Dendritic cell treated with granulocyte-macrophage colony-stimulating factor and Interleukin-4, amounts not matched to agents 40 ng/mL and 50 ng/mL, for 4 days (primary cell): ENCODE measurements at regions not wholly inside any gene's neighbourhood (a gene's known extent, or its start where the extent isn't known, plus 50 kb on each side); places are given as distances from the start of the nearest gene placed in this dataset.

Experiments used
- H3K27ac Mint-ChIP-seq: one replicate; pipeline ENCODE4 v1.8.0; 2022; ENCODE audit warnings: mild to moderate bottlenecking, mixed read lengths
- H3K27me3 Mint-ChIP-seq: one replicate; pipeline ENCODE4 v1.8.0; 2022; ENCODE audit warnings: mild to moderate bottlenecking, mixed read lengths
- H3K36me3 Mint-ChIP-seq: one replicate; pipeline ENCODE4 v1.8.0; 2022; ENCODE audit warnings: low read depth, mixed read lengths
- H3K4me1 Mint-ChIP-seq: one replicate; pipeline ENCODE4 v1.8.0; 2022; ENCODE audit warnings: low read depth, mixed read lengths
- H3K4me3 Mint-ChIP-seq: one replicate; pipeline ENCODE4 v1.8.0; 2022; ENCODE audit warnings: mild to moderate bottlenecking, moderate library complexity, mixed read lengths
- H3K9me3 Mint-ChIP-seq: one replicate; pipeline ENCODE4 v1.8.0; 2022; ENCODE audit warnings: mixed read lengths
- intact Hi-C: fragments of 100-400 bp; cut with micrococcal nuclease; formaldehyde crosslinking; loops from one replicate; pipeline ENCODE4 v1.15.0; 2022

DNA sequence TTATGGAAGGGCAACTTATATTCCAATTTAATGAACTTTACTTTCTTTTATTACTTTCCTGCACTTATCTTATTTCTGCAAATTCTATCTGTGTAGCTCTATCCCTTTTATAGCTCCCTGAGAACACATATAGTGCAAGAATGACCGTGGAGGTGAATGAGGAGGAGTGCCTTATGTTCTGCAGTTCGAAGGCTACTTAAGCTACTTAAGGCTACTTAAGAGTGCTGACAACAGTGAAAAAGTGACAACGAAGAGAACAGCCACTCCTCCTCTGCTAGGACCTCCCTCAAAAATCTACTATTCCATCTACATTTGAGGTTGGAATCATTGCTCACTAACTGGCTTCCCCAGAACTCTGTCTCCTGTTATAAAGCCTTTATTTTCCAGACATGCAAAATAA, 1365.7 kb upstream of the C9orf72 start:
- no peaks in the 10 kb centered on the region for H3K9me3 Mint-ChIP-seq
- H3K27ac Mint-ChIP-seq, result no peak overlapping the region
- H3K4me3 Mint-ChIP-seq, result no peak overlapping the region
- H3K36me3 Mint-ChIP-seq, result no peaks in the 10 kb centered on the region
- intact Hi-C loops, result no loop called here
- no peaks in the 10 kb centered on the region for H3K27me3 Mint-ChIP-seq
- no peaks in the 10 kb centered on the region for H3K4me1 Mint-ChIP-seq

DNA sequence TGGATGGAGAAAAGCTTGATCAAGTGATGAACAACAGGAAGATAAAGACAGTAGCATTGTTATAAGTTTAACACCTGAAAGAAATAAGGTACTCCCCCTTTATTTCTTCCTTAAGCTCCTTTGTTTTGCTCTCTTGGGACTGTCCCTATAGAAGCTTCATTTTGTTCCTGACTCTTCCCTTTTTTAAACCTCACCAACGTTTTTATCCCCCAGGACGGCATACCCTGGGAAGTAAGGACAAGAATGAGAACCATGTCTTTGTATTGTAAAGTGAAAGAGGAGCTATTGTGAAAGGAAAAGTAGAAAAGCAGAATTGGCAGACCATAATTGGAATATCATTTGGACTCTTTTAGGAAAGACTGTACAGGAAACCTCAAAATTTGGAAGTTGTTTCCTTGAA, 1368.6 kb upstream of the C9orf72 start:
- no peaks in the 10 kb centered on the region for H3K4me1 Mint-ChIP-seq
- intact Hi-C loops, result no loop called here
- no peaks in the 10 kb centered on the region for H3K27me3 Mint-ChIP-seq
- no peaks in the 10 kb centered on the region for H3K36me3 Mint-ChIP-seq
- H3K27ac Mint-ChIP-seq, result no peak overlapping the region
- no peaks in the 10 kb centered on the region for H3K9me3 Mint-ChIP-seq
- H3K4me3 Mint-ChIP-seq, result no peak overlapping the region

DNA sequence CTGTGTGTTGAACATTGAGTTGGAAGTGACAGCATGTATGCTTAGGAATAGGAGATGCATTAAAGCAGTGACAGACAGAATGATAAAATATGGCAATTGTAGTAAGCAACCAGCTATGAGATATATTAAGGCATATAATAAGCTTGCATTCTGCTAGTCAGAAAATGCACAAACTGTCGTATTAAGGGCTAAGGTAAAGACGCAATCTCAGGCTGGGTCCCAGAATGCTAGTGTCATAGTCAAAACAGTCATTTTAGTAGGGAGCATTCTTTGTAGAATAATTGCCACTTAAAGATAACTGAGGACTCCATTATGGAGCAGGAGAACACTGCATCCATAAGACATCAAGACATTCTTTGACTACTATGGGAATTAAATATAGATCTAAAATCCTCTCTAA, 1369.7 kb upstream of the C9orf72 start:
- Mint-ChIP-seq H3K9me3 (no peaks in the 10 kb centered on the region), H3K27ac (no peak overlapping the region), H3K36me3 (no peaks in the 10 kb centered on the region), H3K4me3 (no peak overlapping the region), H3K4me1 (no peaks in the 10 kb centered on the region), H3K27me3 (no peaks in the 10 kb centered on the region)
- intact Hi-C loops, result no loop called here

DNA sequence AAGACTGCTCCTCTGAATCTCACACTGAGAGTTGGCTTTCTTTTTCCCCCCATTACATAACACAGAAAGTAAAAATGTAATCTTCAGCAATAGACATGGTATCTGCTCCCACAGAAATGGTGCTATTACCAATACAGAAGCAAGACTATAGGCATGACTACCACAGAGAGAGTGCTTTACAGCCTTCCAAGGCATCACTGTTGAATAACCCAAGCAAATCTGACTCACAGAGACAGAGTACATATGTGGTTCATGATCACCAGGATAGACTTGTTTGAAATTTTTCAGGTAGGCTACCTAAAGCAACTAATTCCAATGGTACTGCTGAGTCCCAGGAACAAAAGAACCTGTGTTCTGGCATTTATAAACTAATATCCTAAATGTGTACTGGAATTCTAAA, 1373.4 kb upstream of the C9orf72 start:
- H3K4me3 Mint-ChIP-seq, result no peak overlapping the region
- no peaks in the 10 kb centered on the region for H3K4me1 Mint-ChIP-seq
- H3K9me3 Mint-ChIP-seq, result peaks cover 5% of the 10 kb centered on the region
- no peaks in the 10 kb centered on the region for H3K36me3 Mint-ChIP-seq
- intact Hi-C loops, result no loop called here
- H3K27ac Mint-ChIP-seq, result no peak overlapping the region
- H3K27me3 Mint-ChIP-seq, result no peaks in the 10 kb centered on the region

DNA sequence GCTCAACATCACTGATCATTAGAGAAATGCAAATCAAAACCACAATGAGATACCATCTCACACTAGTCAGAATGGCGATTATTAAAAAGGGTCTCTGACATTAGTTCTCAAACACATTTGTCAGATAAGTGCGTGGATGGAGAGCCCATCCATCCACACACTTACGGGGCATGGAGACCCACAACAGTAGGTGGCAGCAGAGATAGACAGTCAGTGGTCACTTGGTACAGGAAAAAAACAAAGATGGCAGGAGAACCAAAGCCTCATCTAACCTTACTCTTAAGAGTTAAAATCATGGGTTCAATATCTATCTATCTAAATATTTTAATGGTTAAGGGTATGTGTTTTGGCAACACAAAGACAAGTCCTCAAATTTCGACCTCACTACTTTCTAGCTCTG, 1378.7 kb upstream of the C9orf72 start:
- no peaks in the 10 kb centered on the region for H3K4me1 Mint-ChIP-seq
- no peaks in the 10 kb centered on the region for H3K36me3 Mint-ChIP-seq
- H3K4me3 Mint-ChIP-seq, result no peak overlapping the region
- intact Hi-C loops, result no loop called here
- no peak overlapping the region for H3K27ac Mint-ChIP-seq
- H3K9me3 Mint-ChIP-seq, result peaks cover 5% of the 10 kb centered on the region
- no peaks in the 10 kb centered on the region for H3K27me3 Mint-ChIP-seq

DNA sequence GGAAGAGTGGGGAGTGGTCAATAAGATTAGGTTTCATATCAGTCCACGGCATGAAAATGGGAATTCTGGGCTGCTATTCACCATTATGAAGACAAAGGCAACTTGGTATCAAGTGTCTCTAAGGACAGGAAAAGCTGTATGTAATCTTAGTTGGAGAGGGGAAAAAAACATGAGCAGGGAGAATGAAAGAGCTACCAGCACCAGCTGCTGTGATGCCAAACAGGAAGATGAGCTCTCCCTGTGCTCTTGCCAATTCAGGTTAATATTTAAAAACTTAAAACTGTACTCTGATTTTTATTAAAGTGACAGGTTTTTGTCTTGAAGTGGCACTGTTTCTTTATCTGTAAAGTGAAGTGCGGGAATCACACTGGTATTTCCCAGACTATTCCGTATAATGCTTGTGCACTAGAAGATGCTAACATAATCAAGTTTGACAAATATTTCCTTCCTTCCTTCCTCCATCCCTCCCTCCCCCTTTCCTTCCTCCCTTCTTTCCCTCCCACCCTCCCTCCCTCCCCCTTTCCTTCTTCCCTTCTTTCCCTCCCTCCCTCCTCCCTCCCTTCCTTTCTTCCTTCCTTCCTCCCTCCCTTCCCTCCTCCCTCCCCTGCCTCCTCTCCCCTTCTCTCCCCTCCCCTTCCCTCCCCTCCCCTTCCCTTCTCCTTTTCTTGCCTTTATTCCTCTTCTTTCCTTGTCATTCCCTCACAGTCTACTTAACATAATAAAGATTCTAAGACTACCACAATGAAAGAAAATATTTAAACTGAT, 1383.0 kb upstream of the C9orf72 start:
- H3K36me3 Mint-ChIP-seq, result no peaks in the 10 kb centered on the region
- H3K27me3 Mint-ChIP-seq, result no peaks in the 10 kb centered on the region
- no peak overlapping the region for H3K27ac Mint-ChIP-seq
- intact Hi-C loops, result no loop called here
- H3K4me1 Mint-ChIP-seq, result no peaks in the 10 kb centered on the region
- no peaks in the 10 kb centered on the region for H3K9me3 Mint-ChIP-seq
- no peak overlapping the region for H3K4me3 Mint-ChIP-seq

DNA sequence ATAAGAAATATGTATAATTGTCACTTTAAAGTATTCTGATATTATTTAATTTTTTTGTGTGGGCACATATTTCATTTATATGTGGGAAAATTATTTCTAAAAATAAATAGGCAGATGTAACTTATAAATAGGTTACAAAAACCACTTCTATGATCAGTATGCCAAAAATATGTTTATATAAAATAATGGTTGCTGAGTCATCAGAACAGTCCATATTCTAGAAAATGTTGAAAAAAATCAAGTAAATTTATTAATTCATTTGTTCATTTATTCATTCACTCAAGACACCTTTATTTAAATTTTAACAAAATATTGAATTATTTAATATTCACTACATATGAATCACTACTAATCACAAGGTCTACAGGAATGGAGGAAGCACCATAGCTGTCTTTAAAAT, 1387.3 kb upstream of the C9orf72 start:
- intact Hi-C loops, result no loop called here
- Mint-ChIP-seq H3K9me3 (no peaks in the 10 kb centered on the region), H3K27me3 (no peaks in the 10 kb centered on the region), H3K27ac (no peak overlapping the region), H3K36me3 (no peaks in the 10 kb centered on the region), H3K4me1 (no peaks in the 10 kb centered on the region), H3K4me3 (no peak overlapping the region)

DNA sequence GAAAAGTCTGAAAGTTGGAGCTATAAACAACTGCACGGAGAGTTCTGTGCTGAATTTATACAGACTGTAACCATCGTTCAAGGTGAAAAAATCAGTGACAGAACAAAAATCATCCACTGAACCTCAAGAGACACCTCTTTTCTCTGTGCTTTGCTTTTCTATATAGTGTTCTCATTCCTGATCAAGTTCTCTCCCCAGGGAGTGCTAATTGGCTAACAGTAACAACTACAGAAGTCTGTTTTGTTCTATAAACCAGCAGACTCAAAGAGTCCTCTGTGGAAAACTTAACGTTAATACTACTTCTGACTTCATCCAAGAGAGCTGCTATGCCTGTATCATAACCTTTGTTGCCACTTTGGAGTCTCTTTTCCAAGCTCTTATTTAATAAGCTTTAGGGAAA, 1388.3 kb upstream of the C9orf72 start:
- H3K4me3 Mint-ChIP-seq, result no peak overlapping the region
- intact Hi-C loops, result no loop called here
- H3K9me3 Mint-ChIP-seq, result no peaks in the 10 kb centered on the region
- no peaks in the 10 kb centered on the region for H3K27me3 Mint-ChIP-seq
- H3K36me3 Mint-ChIP-seq, result no peaks in the 10 kb centered on the region
- H3K4me1 Mint-ChIP-seq, result no peaks in the 10 kb centered on the region
- no peak overlapping the region for H3K27ac Mint-ChIP-seq

DNA sequence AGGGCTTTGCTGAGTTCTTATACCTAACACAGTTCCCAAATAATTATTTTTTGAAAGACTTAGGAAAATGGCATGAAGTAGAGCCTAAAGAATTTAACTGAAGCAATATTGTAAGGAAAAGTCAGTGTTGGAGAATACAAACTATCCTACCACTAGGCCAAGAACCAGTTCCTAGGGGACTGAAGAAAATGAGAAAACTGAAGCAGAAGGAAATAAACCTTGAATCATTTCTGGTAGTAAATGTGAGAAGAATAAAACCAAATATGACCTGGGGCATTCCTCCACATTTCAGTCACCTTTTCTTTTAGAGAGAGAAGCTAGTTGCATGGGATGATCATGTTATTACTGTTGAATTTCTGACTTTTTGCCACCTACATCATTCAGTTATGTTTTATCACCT, 1393.9 kb upstream of the C9orf72 start:
- no peaks in the 10 kb centered on the region for H3K36me3 Mint-ChIP-seq
- no peak overlapping the region for H3K27ac Mint-ChIP-seq
- H3K4me1 Mint-ChIP-seq, result no peaks in the 10 kb centered on the region
- H3K4me3 Mint-ChIP-seq, result no peak overlapping the region
- no peaks in the 10 kb centered on the region for H3K9me3 Mint-ChIP-seq
- intact Hi-C loops, result no loop called here
- H3K27me3 Mint-ChIP-seq, result no peaks in the 10 kb centered on the region

DNA sequence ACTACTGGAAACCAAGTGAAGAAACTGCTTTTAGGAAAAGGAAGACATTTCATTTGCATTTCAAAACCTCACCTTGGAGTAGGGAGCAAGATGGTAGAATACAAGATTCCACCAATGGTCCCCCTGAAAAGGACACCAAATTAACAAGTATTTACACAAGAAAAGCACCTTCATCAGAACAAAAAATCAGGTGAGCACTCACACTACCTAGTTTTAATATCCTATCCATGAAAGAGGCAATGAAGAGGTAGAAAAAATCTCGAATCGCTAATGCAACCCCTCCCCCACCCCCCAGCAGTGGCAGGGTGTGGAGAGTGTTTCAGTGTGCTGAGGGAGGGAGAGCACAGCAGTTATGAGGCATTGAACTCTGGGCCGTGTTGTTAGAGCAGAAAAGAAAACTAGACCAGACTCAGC, 1397.0 kb upstream of the C9orf72 start:
- Mint-ChIP-seq H3K9me3 (no peaks in the 10 kb centered on the region), H3K27me3 (no peaks in the 10 kb centered on the region), H3K36me3 (no peaks in the 10 kb centered on the region), H3K4me1 (no peaks in the 10 kb centered on the region), H3K4me3 (no peak overlapping the region), H3K27ac (no peak overlapping the region)
- intact Hi-C loops, result no loop called here

DNA sequence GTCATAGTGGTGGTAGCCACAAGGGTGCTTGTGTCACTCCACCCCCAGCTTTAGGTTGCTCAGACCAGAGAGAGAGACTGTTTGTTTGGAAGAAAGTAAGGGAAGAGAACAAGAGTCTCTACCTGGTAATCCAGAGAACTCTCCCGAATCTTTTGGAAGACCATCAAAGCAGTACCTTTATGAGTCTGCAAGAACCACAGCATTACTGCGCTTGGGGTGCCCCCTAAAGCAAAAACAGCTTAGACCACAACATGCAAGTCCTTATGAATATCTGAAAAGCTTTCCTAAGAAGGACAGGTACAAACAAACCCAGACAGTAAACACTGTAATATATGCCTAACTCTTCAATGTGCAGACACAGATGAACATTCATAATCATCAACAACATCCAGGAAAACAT, 1398.6 kb upstream of the C9orf72 start:
- Mint-ChIP-seq H3K4me1 (no peaks in the 10 kb centered on the region), H3K4me3 (no peak overlapping the region), H3K36me3 (no peaks in the 10 kb centered on the region), H3K27me3 (no peaks in the 10 kb centered on the region), H3K27ac (no peak overlapping the region), H3K9me3 (no peaks in the 10 kb centered on the region)
- intact Hi-C loops, result no loop called here

DNA sequence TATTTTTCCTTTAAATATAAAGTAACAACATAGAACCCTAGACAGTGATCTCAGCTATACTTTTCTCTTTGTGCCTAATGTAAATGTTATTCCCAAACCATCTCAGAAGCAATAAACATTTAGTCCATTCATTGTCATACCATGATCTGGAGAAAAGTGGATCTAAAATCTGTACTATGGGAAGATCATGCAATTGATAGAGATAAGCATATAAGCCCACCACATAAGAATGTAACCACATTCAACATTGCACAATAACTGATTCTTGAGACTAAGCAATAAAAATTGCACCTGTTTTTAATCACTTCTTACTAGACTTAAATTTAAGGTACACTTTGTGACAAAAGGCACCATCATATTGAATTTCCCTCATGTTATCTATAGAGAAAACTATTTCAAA, 1403.0 kb upstream of the C9orf72 start:
- Mint-ChIP-seq H3K9me3 (no peaks in the 10 kb centered on the region), H3K36me3 (no peaks in the 10 kb centered on the region), H3K27me3 (no peaks in the 10 kb centered on the region), H3K4me1 (no peaks in the 10 kb centered on the region), H3K27ac (no peak overlapping the region), H3K4me3 (no peak overlapping the region)
- intact Hi-C loops, result loop anchor here (5.0 kb wide), 1 partner anchor 51 kb away; no protein-coding TSS in a partner anchor

DNA sequence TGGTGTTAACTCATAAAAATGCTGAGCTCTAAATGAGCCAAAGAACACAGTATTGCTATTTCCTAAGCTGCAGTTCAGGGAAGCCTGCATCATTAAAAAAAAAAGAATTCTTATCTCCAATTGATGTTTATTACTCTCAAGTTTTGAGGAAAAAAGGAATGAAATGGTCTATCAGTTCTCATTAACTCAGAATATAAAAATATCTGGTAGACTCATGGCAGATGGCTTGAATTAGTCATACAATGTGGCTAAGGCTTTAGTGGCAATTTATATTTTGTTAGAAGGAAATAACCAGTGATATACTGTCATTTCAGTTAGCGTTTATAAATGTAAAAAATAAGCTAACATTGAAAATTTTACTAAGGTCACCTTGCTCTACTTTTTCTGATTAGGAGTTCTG, 1403.4 kb upstream of the C9orf72 start:
- H3K4me1 Mint-ChIP-seq, result no peaks in the 10 kb centered on the region
- intact Hi-C loops, result loop anchor here (5.0 kb wide), 1 partner anchor 51 kb away; no protein-coding TSS in a partner anchor
- H3K27me3 Mint-ChIP-seq, result no peaks in the 10 kb centered on the region
- H3K27ac Mint-ChIP-seq, result no peak overlapping the region
- H3K4me3 Mint-ChIP-seq, result no peak overlapping the region
- no peaks in the 10 kb centered on the region for H3K9me3 Mint-ChIP-seq
- no peaks in the 10 kb centered on the region for H3K36me3 Mint-ChIP-seq

DNA sequence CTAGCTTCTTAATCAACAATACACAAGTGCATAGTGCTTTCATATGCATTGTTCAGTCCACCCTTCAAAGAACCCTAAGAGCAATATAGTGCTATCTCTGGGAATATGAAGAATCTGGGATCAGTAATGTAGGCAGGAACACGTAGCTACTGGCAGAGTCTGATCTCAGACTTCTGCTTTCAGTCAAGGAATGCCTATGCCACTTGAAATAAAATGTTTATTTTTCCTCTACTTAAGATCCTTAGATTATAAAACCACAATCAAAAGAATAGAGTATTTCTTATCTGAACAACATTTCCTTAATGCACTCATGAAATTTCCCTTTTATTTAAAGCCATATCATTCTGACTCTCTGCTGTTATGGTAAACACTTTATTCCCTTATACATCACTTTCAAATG, 1407.8 kb upstream of the C9orf72 start:
- Mint-ChIP-seq H3K27me3 (no peaks in the 10 kb centered on the region), H3K36me3 (no peaks in the 10 kb centered on the region), H3K27ac (no peak overlapping the region), H3K4me1 (no peaks in the 10 kb centered on the region), H3K4me3 (no peak overlapping the region), H3K9me3 (no peaks in the 10 kb centered on the region)
- intact Hi-C loops, result no loop called here

DNA sequence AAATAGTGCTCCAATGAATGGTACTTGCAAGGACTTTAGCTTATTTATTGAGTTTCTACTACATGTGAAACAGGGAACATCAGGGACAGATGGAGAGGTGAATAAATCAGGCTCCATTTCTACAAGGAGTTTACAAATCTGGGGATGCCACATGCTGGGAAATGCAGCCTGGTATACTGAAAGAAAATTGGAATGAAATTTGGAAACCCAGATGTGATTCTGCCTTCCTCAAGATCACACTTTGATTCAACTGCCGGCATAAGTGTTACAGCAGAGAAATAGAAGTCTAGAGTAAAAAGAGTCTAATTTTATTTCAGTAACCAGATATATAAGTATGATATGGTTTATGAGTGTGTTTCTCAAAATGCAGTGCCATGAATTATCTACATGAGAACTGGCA, 1408.4 kb upstream of the C9orf72 start:
- Mint-ChIP-seq H3K4me1 (no peaks in the 10 kb centered on the region), H3K9me3 (no peaks in the 10 kb centered on the region), H3K27ac (no peak overlapping the region), H3K27me3 (no peaks in the 10 kb centered on the region), H3K4me3 (no peak overlapping the region), H3K36me3 (no peaks in the 10 kb centered on the region)
- intact Hi-C loops, result no loop called here
